IMR-90 (cell line): ENCODE measurements at regions not wholly inside any gene's neighbourhood (a gene's known extent, or its start where the extent isn't known, plus 50 kb on each side); places are given as distances from the start of the nearest gene placed in this dataset.

Experiments used
- BHLHE40 ChIP-seq: fragments of 150-350 bp; IDR thresholded peaks from 2 replicates; pipeline ENCODE4 v1.6.1; 2016; ENCODE audit warnings: mild to moderate bottlenecking, low read depth, low read length
- CEBPB ChIP-seq: IDR thresholded peaks from 2 replicates; pipeline ENCODE4 v1.6.1; 2012; ENCODE audit warnings: low read depth, low read length, improper control_type of control experiment
- MAZ ChIP-seq: IDR thresholded peaks from 2 replicates; pipeline ENCODE4 v1.6.1; 2012; ENCODE audit warnings: low read depth, mild to moderate bottlenecking, low read length, improper control_type of control experiment, moderate library complexity, borderline replicate concordance
- POLR2A ChIP-seq: IDR thresholded peaks from 2 replicates; pipeline ENCODE4 v1.6.1; 2012; ENCODE audit warnings: mild to moderate bottlenecking, low read depth, low read length
- RAD21 ChIP-seq: IDR thresholded peaks from 2 replicates; pipeline ENCODE4 v1.6.1; 2012; ENCODE audit warnings: low read length, improper control_type of control experiment
- RFX5 ChIP-seq: IDR thresholded peaks from 2 replicates; pipeline ENCODE4 v1.8.0; 2012; ENCODE audit warnings: low read depth, mild to moderate bottlenecking, low read length, moderate library complexity
- TF ChIP-seq, protein P1 (sequence below): conservative IDR thresholded peaks from 2 replicates; pipeline ENCODE4 v1.5.1; 2012; ENCODE audit warnings: mild to moderate bottlenecking, low read depth, low read length, improper control_type of control experiment

GRCh38 chr12:126858560-126858959 is 1408.4 kb upstream of the TMEM132C start:
- TF ChIP-seq, protein P1, sequence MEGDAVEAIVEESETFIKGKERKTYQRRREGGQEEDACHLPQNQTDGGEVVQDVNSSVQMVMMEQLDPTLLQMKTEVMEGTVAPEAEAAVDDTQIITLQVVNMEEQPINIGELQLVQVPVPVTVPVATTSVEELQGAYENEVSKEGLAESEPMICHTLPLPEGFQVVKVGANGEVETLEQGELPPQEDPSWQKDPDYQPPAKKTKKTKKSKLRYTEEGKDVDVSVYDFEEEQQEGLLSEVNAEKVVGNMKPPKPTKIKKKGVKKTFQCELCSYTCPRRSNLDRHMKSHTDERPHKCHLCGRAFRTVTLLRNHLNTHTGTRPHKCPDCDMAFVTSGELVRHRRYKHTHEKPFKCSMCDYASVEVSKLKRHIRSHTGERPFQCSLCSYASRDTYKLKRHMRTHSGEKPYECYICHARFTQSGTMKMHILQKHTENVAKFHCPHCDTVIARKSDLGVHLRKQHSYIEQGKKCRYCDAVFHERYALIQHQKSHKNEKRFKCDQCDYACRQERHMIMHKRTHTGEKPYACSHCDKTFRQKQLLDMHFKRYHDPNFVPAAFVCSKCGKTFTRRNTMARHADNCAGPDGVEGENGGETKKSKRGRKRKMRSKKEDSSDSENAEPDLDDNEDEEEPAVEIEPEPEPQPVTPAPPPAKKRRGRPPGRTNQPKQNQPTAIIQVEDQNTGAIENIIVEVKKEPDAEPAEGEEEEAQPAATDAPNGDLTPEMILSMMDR = no peak
- TF ChIP-seq POLR2A (no peak), RAD21 (no peak), BHLHE40 (no peak), RFX5 (no peak), MAZ (no peak), CEBPB (no peak)
